ENCODE measurements at regions not wholly inside any gene's neighbourhood (a gene's known extent, or its start where the extent isn't known, plus 50 kb on each side); places are given as distances from the start of the nearest gene placed in this dataset.

GRCh38 chr13:62299988-62300387 is 884.3 kb upstream of the PCDH20 start:
- Histone ChIP-seq H4K20me1 (ENCODE audit: insufficient read depth, low read length) (no peaks in the 10 kb centered on the region), H2AFZ (ENCODE audit: low read length) (no peak overlapping the region), H3K4me3 (replicated peaks in 1 of 3; ENCODE audit: insufficient read depth in 1 of 3, low read depth in 2 of 3, low read length in 3 of 3) (no peak overlapping the region), H3K79me2 (ENCODE audit: insufficient read depth, low read length) (no peaks in the 10 kb centered on the region), H3K4me1 (ENCODE audit: insufficient read depth, low read length) (no peaks in the 10 kb centered on the region), H3K36me3 (replicated peaks in 1 of 2; ENCODE audit: control insufficient read depth in 1 of 2, insufficient read depth in 2 of 2, low read length in 2 of 2) (no peaks in the 10 kb centered on the region), H3K4me2 (ENCODE audit: low read depth, low read length) (no peak overlapping the region), H3K27ac (ENCODE audit: extremely low read length, insufficient read depth, low read length) (no peak overlapping the region), H3K9ac (ENCODE audit: insufficient read depth, low read depth, low read length) (no peak overlapping the region), H3K27me3 (ENCODE audit: control insufficient read depth in 1 of 2, insufficient read depth in 2 of 2, low read length in 2 of 2) (no peaks in the 10 kb centered on the region), H3K9me3 (ENCODE audit: low read length) (no peaks in the 10 kb centered on the region)
- TF ChIP-seq HOXA5 (CRISPR knock-in tag; IDR thresholded peaks at IDR 0.05) (no peak), ZNF687 (CRISPR knock-in tag; IDR thresholded peaks at IDR 0.05) (no peak), MIER3 (CRISPR knock-in tag; IDR thresholded peaks at IDR 0.05; ENCODE audit: borderline replicate concordance) (no peak), ZNF354B (CRISPR knock-in tag; IDR thresholded peaks at IDR 0.05) (no peak), PAXIP1 (CRISPR knock-in tag; conservative IDR thresholded peaks at IDR 0.05) (no peak)
- FAIRE-seq (no peak), DNase-seq (ENCODE audit: low spot score) (no peak), ATAC-seq (no peak)
- intact Hi-C loops (cut with micrococcal nuclease; ENCODE audit: unreplicated experiment), result no loop called here
- in situ Hi-C loops (cut with HindIII; ENCODE audit: extremely low pct_ligation_motif_present, low pct_unique_long_range_greater_than_20kb), result no loop called here
- ChIA-PET CTCF (ENCODE audit: low intra/inter-chr PET ratio, low total read pairs) (no interaction called here), POLR2A (no interaction called here)
- WGBS (ENCODE audit: low lambda C conversion rate), result 2% methylated on average over 3 of the region's 3 CpGs
- no TSS peak for BruUV-seq (replicated peaks)
